ENCODE measurements at regions not wholly inside any gene's neighbourhood (a gene's known extent, or its start where the extent isn't known, plus 50 kb on each side); places are given as distances from the start of the nearest gene placed in this dataset.
A peak's percentile ranks its signal among the peaks of the same experiment; 100 is the strongest.

DNA sequence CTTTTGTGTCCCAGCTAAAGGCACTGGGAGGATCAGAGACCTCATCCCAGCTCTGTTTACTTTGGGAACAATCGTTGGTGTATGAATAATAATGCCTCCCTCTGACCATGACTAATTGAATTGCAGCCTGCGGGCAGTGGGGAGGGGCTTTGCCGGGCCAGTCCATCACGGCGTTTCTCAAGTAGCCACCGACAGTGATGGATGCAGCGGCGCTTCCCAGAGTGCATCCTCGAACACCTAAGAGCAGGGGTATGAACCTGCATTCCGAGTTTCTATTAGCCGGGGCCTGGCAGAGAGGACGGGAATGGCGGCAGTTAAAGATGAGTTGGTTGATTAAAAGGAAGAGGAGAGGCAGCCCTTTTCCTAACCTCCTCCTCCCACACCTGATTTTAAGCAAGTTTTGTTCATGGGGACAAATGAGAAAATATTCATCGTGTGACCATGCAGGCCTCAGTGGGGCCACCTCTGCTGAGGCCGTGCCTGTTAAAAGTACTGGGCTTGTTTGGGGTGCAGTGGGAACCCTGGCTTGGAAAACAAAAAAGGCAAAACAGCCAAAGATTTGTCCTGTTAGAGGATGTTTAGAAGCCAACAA, 154.1 kb downstream of the FOXA2 start (continued):
- no peak; the same call in 1 of the 2 replicates for TF ChIP-seq ZNF614 (CRISPR knock-in tag; IDR thresholded peaks at IDR 0.05; ENCODE audit: borderline replicate concordance)
- TF ChIP-seq ZNF766 (CRISPR knock-in tag; IDR thresholded peaks at IDR 0.05; ENCODE audit: borderline replicate concordance), result 0 out of 2 replicates have a peak, but pooled peaks have one; percentile 10
- no peak for TF ChIP-seq TCF12 (IDR thresholded peaks at IDR 0.05)
- no peak for TF ChIP-seq TCF12 (CRISPR knock-in tag; IDR thresholded peaks at IDR 0.05)
- TF ChIP-seq E2F1 (CRISPR knock-in tag; IDR thresholded peaks at IDR 0.05), result no peak
- TF ChIP-seq, protein P1, sequence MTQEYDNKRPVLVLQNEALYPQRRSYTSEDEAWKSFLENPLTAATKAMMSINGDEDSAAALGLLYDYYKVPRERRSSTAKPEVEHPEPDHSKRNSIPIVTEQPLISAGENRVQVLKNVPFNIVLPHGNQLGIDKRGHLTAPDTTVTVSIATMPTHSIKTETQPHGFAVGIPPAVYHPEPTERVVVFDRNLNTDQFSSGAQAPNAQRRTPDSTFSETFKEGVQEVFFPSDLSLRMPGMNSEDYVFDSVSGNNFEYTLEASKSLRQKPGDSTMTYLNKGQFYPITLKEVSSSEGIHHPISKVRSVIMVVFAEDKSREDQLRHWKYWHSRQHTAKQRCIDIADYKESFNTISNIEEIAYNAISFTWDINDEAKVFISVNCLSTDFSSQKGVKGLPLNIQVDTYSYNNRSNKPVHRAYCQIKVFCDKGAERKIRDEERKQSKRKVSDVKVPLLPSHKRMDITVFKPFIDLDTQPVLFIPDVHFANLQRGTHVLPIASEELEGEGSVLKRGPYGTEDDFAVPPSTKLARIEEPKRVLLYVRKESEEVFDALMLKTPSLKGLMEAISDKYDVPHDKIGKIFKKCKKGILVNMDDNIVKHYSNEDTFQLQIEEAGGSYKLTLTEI (CRISPR knock-in tag; conservative IDR thresholded peaks at IDR 0.05), result no peak
- no peak for TF ChIP-seq SNAPC5 (CRISPR knock-in tag; IDR thresholded peaks at IDR 0.05; ENCODE audit: borderline replicate concordance)
- TF ChIP-seq ZSCAN21 (CRISPR knock-in tag; IDR thresholded peaks at IDR 0.05; ENCODE audit: borderline replicate concordance), result no peak
- no peak for TF ChIP-seq KAT2B (IDR thresholded peaks at IDR 0.05; ENCODE audit: borderline replicate concordance, low read depth, low read length)
- TF ChIP-seq BATF2 (CRISPR knock-in tag; IDR thresholded peaks at IDR 0.05), result no peak
- peak; percentile 89 for TF ChIP-seq ZNF768 (CRISPR knock-in tag; IDR thresholded peaks at IDR 0.05)
- TF ChIP-seq, protein P2, sequence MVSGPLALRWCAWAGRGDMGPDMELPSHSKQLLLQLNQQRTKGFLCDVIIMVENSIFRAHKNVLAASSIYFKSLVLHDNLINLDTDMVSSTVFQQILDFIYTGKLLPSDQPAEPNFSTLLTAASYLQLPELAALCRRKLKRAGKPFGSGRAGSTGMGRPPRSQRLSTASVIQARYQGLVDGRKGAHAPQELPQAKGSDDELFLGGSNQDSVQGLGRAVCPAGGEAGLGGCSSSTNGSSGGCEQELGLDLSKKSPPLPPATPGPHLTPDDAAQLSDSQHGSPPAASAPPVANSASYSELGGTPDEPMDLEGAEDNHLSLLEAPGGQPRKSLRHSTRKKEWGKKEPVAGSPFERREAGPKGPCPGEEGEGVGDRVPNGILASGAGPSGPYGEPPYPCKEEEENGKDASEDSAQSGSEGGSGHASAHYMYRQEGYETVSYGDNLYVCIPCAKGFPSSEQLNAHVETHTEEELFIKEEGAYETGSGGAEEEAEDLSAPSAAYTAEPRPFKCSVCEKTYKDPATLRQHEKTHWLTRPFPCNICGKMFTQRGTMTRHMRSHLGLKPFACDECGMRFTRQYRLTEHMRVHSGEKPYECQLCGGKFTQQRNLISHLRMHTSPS (CRISPR knock-in tag; IDR thresholded peaks at IDR 0.05; ENCODE audit: low read depth), result no peak
- no peak for TF ChIP-seq RELA (CRISPR knock-in tag; IDR thresholded peaks at IDR 0.05)
- no peak for TF ChIP-seq ZNF354B (CRISPR knock-in tag; IDR thresholded peaks at IDR 0.05)
- TF ChIP-seq GLI4 (CRISPR knock-in tag; IDR thresholded peaks at IDR 0.05; ENCODE audit: borderline replicate concordance), result no peak
- no peak for TF ChIP-seq ERF (CRISPR knock-in tag; IDR thresholded peaks at IDR 0.05)
- no peak; the same call in 1 of the 2 replicates for TF ChIP-seq NFE2L2 (IDR thresholded peaks at IDR 0.05; ENCODE audit: low read length)
- no peak for TF ChIP-seq RXRB (CRISPR knock-in tag; IDR thresholded peaks at IDR 0.05; ENCODE audit: borderline replicate concordance)
- TF ChIP-seq HDAC2 (CRISPR knock-in tag; IDR thresholded peaks at IDR 0.05), result peak; percentile 35; the same call in 1 of the 2 replicates
- no peak for TF ChIP-seq ZNF878 (CRISPR knock-in tag; IDR thresholded peaks at IDR 0.05)
- TF ChIP-seq PLRG1 (conservative IDR thresholded peaks at IDR 0.05), result no peak
- no peak for TF ChIP-seq TIGD3 (CRISPR knock-in tag; IDR thresholded peaks at IDR 0.05; ENCODE audit: borderline replicate concordance)
- TF ChIP-seq ZNF232 (CRISPR knock-in tag; IDR thresholded peaks at IDR 0.05; ENCODE audit: borderline replicate concordance), result no peak
- no peak for TF ChIP-seq RFX5 (IDR thresholded peaks at IDR 0.05; ENCODE audit: low read depth, low read length)
- TF ChIP-seq GZF1 (CRISPR knock-in tag; IDR thresholded peaks at IDR 0.05), result no peak

All from HepG2 (cell line).